GM21447 (cell line): ENCODE measurements at regions not wholly inside any gene's neighbourhood (a gene's known extent, or its start where the extent isn't known, plus 50 kb on each side); places are given as distances from the start of the nearest gene placed in this dataset.
"Not testable (repeated sequence)": the region's sequence is repeated elsewhere in the genome, so short reads cannot be mapped to it uniquely, and the experiment has no call there.

ENCODE experiments used
- ATAC-seq: cut with Tn5 transposase; IDR thresholded peaks from one replicate; pipeline ENCODE4 v1.9.1; 2021; ENCODE audit not compliant: unreplicated experiment

GRCh38 chr4:155592179-155592937, 74.3 kb upstream of the GUCY1A1 start:
- no peak for ATAC-seq

- ATAC-seq = no peak
Measured at GRCh38 chr4:155591738-155592143, 74.9 kb upstream of the GUCY1A1 start.

- no peak for ATAC-seq
Measured at GRCh38 chr4:155590796-155591585, 75.7 kb upstream of the GUCY1A1 start.

GRCh38 chr4:155588437-155588836, 78.2 kb upstream of the GUCY1A1 start:
- no peak for ATAC-seq

- no peak for ATAC-seq
Measured at GRCh38 chr4:155587766-155588165, 78.9 kb upstream of the GUCY1A1 start.

GRCh38 chr4:155582971-155583437, 83.6 kb upstream of the GUCY1A1 start:
- ATAC-seq = no peak

GRCh38 chr4:155582041-155582440, 84.6 kb upstream of the GUCY1A1 start:
- ATAC-seq = no peak

- no peak for ATAC-seq
Measured at GRCh38 chr4:155578726-155579370, 87.8 kb upstream of the GUCY1A1 start.

GRCh38 chr4:155578219-155578618, 88.4 kb upstream of the GUCY1A1 start:
- ATAC-seq = no peak

- not testable (repeated sequence) for ATAC-seq
Measured at GRCh38 chr4:155574329-155574728, 92.3 kb upstream of the GUCY1A1 start.

GRCh38 chr4:155573126-155573525, 93.5 kb upstream of the GUCY1A1 start:
- ATAC-seq = no peak

- ATAC-seq = no peak
Measured at GRCh38 chr4:155572106-155572703, 94.4 kb upstream of the GUCY1A1 start.

GRCh38 chr4:155571184-155571944, 95.3 kb upstream of the GUCY1A1 start:
- no peak for ATAC-seq

GRCh38 chr4:155570661-155571060, 96.0 kb upstream of the GUCY1A1 start:
- ATAC-seq = no peak

GRCh38 chr4:155569960-155570515, 96.6 kb upstream of the GUCY1A1 start:
- ATAC-seq = no peak

GRCh38 chr4:155569471-155569870, 97.2 kb upstream of the GUCY1A1 start:
- no peak for ATAC-seq

GRCh38 chr4:155568641-155569220, 97.9 kb upstream of the GUCY1A1 start:
- ATAC-seq = no peak

- ATAC-seq = no peak
Measured at GRCh38 chr4:155566354-155566753, 100.3 kb upstream of the GUCY1A1 start.

GRCh38 chr4:155565776-155566175, 100.9 kb upstream of the GUCY1A1 start:
- no peak for ATAC-seq

- no peak for ATAC-seq
Measured at GRCh38 chr4:155565330-155565729, 101.3 kb upstream of the GUCY1A1 start.
